Thyroid gland (tissue), 4 donors: ENCODE measurements at regions not wholly inside any gene's neighbourhood (a gene's known extent, or its start where the extent isn't known, plus 50 kb on each side); places are given as distances from the start of the nearest gene placed in this dataset.

Experiments used
- DNase-seq, 2 donors: peaks; one replicate each; pipeline ENCODE4 v3.0.0-alpha.2; 2019
- H3K27ac ChIP-seq, 3 donors: fragments of 200-600 bp; sonication (generic); 1 replicate in 2 of 3; 2 replicates in 1 of 3; pipeline ENCODE4 v1.5.1; 2016 to 2019; ENCODE audit warnings: mild to moderate bottlenecking in 1 of 3, moderate library complexity in 1 of 3
- H3K27me3 ChIP-seq: fragments of 200-600 bp; sonication (generic); one replicate; pipeline ENCODE4 v1.5.1; 2019
- H3K36me3 ChIP-seq, 2 donors: fragments of 200-600 bp; sonication (generic); one replicate each; pipeline ENCODE4 v1.5.1; 2016 to 2019
- H3K4me1 ChIP-seq, 2 donors: fragments of 200-600 bp; sonication (generic); one replicate each; pipeline ENCODE4 v1.5.1; 2017 to 2019
- H3K4me3 ChIP-seq, 3 donors: fragments of 200-600 bp; sonication (generic); replicated peaks in 1 of 3; 1 replicate in 2 of 3; 2 replicates in 1 of 3; pipeline ENCODE4 v1.5.1; 2016; ENCODE audit warnings: mild to moderate bottlenecking in 1 of 3
- H3K9me3 ChIP-seq: fragments of 200-600 bp; sonication (generic); one replicate; pipeline ENCODE4 v1.5.1; 2017
- POLR2A ChIP-seq, 2 donors: fragments of 450-650 bp; IDR thresholded peaks; one replicate each; pipeline ENCODE4 v1.6.1; 2017; ENCODE audit warnings: antibody characterized with exemption in 2 of 2, mild to moderate bottlenecking in 2 of 2, moderate library complexity in 1 of 2
- WGBS, 2 donors: methylation state at CpG; one replicate each; pipeline ENCODE4 v1.1.5; 2017; 5-methylcytosine and 5-hydroxymethylcytosine counted together
- intact Hi-C: fragments of 100-400 bp; cut with DNase I; formaldehyde crosslinking; loops from one replicate; pipeline ENCODE4 v1.15.1; 2023
- TF ChIP-seq, protein P1 (sequence below), 6 experiments: fragments of 200-600 bp in 3 of 6; fragments of 450-650 bp in 3 of 6; sonication (generic) in 3 of 6; IDR thresholded peaks; one replicate each; pipeline ENCODE4 v1.5.1; 2016 to 2019; ENCODE audit warnings: antibody characterized with exemption in 6 of 6, mild to moderate bottlenecking in 2 of 6, inconsistent platforms in 1 of 6, moderate library complexity in 1 of 6

DNA sequence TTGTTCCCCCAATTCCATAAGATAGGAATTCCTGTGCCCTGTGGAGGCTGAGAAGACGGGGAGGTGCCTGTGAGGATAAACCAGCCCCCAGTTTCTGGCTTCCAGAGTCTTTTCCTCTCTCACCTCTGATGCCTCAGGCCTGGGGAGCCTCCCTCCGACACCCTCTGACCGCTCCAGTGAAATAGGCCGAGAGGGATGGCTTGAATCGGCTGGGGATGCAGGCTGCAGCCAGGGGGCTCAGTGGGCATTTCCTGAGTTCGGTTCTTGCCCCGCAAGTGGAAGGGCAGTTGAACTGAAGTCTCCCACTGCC is 339.4 kb downstream of the SEC14L1 start:
- peak overlapping the region in 1 of 3 donors; percentile 8 for H3K27ac ChIP-seq
- no peaks in the 10 kb centered on the region for H3K9me3 ChIP-seq
- no peak for TF ChIP-seq POLR2A (IDR thresholded peaks at IDR 0.05)
- TF ChIP-seq, protein P1, sequence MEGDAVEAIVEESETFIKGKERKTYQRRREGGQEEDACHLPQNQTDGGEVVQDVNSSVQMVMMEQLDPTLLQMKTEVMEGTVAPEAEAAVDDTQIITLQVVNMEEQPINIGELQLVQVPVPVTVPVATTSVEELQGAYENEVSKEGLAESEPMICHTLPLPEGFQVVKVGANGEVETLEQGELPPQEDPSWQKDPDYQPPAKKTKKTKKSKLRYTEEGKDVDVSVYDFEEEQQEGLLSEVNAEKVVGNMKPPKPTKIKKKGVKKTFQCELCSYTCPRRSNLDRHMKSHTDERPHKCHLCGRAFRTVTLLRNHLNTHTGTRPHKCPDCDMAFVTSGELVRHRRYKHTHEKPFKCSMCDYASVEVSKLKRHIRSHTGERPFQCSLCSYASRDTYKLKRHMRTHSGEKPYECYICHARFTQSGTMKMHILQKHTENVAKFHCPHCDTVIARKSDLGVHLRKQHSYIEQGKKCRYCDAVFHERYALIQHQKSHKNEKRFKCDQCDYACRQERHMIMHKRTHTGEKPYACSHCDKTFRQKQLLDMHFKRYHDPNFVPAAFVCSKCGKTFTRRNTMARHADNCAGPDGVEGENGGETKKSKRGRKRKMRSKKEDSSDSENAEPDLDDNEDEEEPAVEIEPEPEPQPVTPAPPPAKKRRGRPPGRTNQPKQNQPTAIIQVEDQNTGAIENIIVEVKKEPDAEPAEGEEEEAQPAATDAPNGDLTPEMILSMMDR (IDR thresholded peaks at IDR 0.05) = no peak
- H3K27me3 ChIP-seq = no peaks in the 10 kb centered on the region
- peaks cover 7 to 12% of the 10 kb centered on the region in 2 donors for H3K36me3 ChIP-seq
- intact Hi-C loops = no loop called here
- DNase-seq = no peak
- peaks cover 34 to 47% of the 10 kb centered on the region in 2 donors for H3K4me1 ChIP-seq
- 90% methylated on average over 7 of the region's 7 CpGs for WGBS, 2 donors
- no peak overlapping the region for H3K4me3 ChIP-seq

DNA sequence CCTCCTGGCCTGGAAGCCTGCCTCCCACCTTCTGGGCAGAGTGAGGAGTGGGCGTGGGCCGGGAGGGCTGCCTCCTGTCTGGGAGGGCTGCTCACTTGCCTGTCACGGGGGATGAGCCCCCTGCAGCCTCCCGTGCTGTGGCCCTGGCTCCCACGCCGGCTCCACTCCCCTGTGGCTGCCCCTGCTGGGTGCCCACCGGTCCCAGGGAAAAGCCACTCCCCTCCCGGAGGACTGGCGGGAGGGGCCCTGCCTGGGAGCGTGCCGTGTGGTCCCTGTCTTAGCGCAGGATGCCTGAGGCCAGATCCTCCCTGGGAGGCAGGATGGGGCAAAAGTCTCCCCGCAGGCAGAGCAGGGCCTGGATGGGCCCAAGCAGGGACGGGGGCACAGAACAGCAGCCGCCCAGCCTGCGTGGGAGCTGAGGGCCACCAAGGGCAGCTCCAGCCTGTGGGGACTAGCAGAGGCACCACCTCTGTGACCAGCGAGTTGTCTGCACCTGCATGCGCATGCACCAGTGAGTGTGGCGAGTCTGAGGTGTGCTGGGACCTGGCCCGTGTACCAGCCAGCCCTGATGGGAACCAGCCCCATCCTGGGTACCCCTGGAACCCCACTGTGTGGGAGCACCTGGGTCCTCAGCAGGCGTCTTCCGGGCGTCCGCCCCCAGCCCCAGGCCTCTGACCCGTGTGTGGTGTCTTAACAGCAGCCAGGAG is 339.9 kb downstream of the SEC14L1 start:
- peaks cover 34 to 42% of the 10 kb centered on the region in 2 donors for H3K4me1 ChIP-seq
- H3K27ac ChIP-seq = peak overlapping the region in 1 of 3 donors; percentile 8
- H3K9me3 ChIP-seq = no peaks in the 10 kb centered on the region
- no peaks in the 10 kb centered on the region for H3K27me3 ChIP-seq
- 89% methylated on average over 11 of the region's 25 CpGs; no CpG with 5 or more reads in 1 of the 2 donors for WGBS, 2 donors
- intact Hi-C loops = no loop called here
- H3K4me3 ChIP-seq = no peak overlapping the region
- H3K36me3 ChIP-seq = peaks cover 7 to 12% of the 10 kb centered on the region in 2 donors
- no peak for TF ChIP-seq POLR2A (IDR thresholded peaks at IDR 0.05)
- TF ChIP-seq, protein P1 (IDR thresholded peaks at IDR 0.05) = no peak
- no peak for DNase-seq

DNA sequence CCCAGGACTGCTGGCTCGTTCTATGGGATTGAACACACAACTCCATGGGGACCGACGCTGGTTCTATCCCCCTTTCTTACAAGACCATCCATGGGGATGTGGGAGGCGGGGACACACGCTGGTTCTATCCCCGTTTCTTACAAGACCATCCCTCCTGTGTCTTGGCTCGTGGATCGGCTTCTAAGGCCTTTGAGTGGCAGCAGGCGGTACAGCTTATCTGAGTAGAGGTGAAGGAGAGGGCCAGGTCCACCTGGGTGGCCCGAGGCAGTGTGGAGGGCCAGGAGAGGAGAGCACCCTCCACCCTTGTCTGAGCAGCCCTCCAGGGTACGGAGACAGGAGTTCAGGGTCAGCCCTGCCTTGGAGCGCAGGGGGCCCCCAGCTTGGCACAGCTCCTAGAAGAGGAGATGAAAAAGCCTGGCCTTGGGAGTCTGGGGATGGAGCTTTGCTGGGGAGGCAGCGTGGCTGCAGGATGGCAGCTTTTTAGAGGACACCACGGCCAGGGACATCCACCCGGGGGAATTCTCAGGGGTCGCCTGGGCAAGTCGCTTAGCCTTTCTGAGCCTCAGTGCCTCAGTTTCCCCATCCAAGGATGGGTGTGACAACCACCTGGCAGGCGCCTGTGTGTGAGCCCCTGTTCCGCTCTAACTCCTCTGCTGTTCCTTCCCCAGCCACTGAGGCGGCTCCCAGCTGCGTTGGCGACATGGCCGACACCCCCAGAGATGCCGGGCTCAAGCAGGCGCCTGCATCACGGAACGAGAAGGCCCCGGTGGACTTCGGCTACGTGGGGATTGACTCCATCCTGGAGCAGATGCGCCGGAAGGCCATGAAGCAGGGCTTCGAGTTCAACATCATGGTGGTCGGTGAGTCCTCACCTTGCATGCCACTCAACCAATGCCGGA is 341.0 kb downstream of the SEC14L1 start:
- Histone ChIP-seq H3K4me1 (peaks cover 32 to 33% of the 10 kb centered on the region in 2 donors), H3K9me3 (no peaks in the 10 kb centered on the region), H3K27ac (no peak overlapping the region), H3K27me3 (no peaks in the 10 kb centered on the region), H3K4me3 (no peak overlapping the region), H3K36me3 (peaks cover 7 to 12% of the 10 kb centered on the region in 2 donors)
- no peak for DNase-seq
- intact Hi-C loops = no loop called here
- TF ChIP-seq POLR2A (IDR thresholded peaks at IDR 0.05) = no peak
- TF ChIP-seq, protein P1 (IDR thresholded peaks at IDR 0.05) = no peak
- 90 to 94% methylated on average over 26 to 34 of the region's 35 CpGs for WGBS, 2 donors

DNA sequence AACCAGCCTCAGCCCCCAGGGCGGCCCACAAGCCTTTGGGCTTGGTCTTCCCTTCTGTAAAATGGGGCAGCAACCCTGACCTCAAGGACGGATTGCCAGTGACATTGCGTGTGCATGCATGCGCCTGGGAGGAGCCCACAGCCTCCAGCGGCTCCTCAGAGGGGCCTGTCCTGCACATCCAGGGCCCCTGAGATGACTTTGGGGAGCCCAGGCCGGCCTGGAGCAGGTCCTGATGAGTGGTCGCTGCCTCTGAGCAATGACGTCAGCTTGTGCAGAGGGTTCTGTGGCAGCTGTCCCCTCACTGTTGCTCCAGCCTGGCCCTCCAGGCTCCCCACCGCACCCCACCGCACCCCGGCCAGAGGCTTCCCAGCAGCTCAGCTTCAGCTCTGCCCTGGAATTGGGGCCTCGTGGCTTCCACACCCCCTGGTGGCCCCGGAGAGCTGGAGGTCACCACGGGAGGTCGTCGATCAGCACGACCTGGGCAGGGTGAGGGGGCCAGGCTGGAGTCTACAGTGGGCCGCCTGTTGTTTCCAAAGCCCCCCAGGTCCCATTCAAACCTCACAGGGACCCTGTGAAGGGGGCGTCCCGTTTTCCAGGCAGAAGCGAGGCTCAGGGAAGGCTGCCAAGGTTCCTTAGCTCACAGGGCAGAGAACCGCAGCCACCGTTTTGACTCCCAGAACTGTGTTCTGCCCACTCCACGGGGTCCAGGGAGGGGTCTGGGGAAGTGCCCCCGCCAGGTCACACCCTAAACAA is 341.8 kb downstream of the SEC14L1 start:
- 84 to 91% methylated on average over 9 to 18 of the region's 25 CpGs for WGBS, 2 donors
- no peak overlapping the region for H3K4me3 ChIP-seq
- TF ChIP-seq, protein P1 (IDR thresholded peaks at IDR 0.05) = no peak
- TF ChIP-seq POLR2A (IDR thresholded peaks at IDR 0.05) = no peak
- no peak for DNase-seq
- peaks cover 7 to 12% of the 10 kb centered on the region in 2 donors for H3K36me3 ChIP-seq
- intact Hi-C loops = no loop called here
- no peaks in the 10 kb centered on the region for H3K9me3 ChIP-seq
- H3K27me3 ChIP-seq = no peaks in the 10 kb centered on the region
- no peak overlapping the region for H3K27ac ChIP-seq
- H3K4me1 ChIP-seq = peaks cover 24 to 25% of the 10 kb centered on the region in 2 donors
